Lower leg skin (tissue), 3 donors: ENCODE measurements at regions not wholly inside any gene's neighbourhood (a gene's known extent, or its start where the extent isn't known, plus 50 kb on each side); places are given as distances from the start of the nearest gene placed in this dataset.

Experiments
- POLR2A ChIP-seq, 2 donors: fragments of 450-650 bp; IDR thresholded peaks; one replicate each; pipeline ENCODE4 v1.6.1; 2016 to 2017; ENCODE audit warnings: antibody characterized with exemption in 2 of 2, mild to moderate bottlenecking in 1 of 2, moderate library complexity in 1 of 2
- TF ChIP-seq, protein P1 (sequence below), 3 donors: fragments of 450-650 bp; IDR thresholded peaks; one replicate each; pipeline ENCODE4 v1.5.1; 2016; ENCODE audit warnings: antibody characterized with exemption in 3 of 3, mild to moderate bottlenecking in 3 of 3, moderate library complexity in 2 of 3

DNA sequence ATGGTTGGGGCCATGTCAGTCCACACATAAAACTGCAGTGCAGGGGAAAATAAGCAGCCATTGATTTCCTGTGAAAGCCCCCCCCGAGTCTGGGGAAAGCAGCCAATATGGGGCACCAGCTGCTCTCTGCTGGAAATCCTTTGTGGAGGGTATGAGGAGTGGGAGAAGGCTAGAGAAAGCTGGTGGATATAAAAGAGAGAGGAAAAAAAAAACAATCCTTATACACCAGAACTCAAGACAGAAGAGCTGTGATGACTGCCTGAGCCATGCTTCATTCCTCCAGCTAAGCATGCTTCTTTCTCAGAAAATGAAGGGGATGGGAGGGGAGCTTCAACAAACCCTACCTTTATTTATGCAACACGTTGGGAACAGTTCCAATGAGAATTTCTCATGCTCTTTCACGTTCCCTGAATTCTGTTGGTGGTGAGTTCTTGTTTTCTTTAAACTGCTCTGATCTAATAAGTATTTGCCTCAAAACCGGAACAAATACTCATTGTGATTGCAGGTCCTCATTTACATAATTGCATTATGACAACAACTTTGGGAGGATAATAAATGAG is 688.0 kb upstream of the SEMA6A start:
- TF ChIP-seq POLR2A (IDR thresholded peaks at IDR 0.05): no peak
- TF ChIP-seq, protein P1, sequence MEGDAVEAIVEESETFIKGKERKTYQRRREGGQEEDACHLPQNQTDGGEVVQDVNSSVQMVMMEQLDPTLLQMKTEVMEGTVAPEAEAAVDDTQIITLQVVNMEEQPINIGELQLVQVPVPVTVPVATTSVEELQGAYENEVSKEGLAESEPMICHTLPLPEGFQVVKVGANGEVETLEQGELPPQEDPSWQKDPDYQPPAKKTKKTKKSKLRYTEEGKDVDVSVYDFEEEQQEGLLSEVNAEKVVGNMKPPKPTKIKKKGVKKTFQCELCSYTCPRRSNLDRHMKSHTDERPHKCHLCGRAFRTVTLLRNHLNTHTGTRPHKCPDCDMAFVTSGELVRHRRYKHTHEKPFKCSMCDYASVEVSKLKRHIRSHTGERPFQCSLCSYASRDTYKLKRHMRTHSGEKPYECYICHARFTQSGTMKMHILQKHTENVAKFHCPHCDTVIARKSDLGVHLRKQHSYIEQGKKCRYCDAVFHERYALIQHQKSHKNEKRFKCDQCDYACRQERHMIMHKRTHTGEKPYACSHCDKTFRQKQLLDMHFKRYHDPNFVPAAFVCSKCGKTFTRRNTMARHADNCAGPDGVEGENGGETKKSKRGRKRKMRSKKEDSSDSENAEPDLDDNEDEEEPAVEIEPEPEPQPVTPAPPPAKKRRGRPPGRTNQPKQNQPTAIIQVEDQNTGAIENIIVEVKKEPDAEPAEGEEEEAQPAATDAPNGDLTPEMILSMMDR (IDR thresholded peaks at IDR 0.05): no peak
